ENCODE measurements at regions not wholly inside any gene's neighbourhood (a gene's known extent, or its start where the extent isn't known, plus 50 kb on each side); places are given as distances from the start of the nearest gene placed in this dataset.

DNA sequence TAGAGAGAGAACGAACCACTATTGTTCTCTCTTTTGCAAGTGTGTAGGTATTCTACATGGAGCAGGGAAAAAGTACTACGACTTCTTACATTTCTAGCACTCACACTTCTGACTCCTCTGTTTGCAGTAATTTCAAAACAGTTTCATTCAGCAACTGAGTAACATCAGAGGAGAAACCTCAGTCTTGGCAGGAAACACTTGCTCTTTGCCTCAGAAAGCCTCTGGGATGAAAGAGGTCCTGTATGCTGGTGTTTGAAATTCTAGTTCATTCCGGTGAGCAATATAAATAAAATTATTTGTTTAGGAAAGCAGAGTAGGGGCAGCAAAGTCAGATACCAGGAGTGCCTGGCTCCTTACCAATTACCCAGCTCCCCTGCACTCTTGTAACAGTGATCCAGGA is 595.5 kb downstream of the TBC1D4 start:
- TF ChIP-seq, protein P1, sequence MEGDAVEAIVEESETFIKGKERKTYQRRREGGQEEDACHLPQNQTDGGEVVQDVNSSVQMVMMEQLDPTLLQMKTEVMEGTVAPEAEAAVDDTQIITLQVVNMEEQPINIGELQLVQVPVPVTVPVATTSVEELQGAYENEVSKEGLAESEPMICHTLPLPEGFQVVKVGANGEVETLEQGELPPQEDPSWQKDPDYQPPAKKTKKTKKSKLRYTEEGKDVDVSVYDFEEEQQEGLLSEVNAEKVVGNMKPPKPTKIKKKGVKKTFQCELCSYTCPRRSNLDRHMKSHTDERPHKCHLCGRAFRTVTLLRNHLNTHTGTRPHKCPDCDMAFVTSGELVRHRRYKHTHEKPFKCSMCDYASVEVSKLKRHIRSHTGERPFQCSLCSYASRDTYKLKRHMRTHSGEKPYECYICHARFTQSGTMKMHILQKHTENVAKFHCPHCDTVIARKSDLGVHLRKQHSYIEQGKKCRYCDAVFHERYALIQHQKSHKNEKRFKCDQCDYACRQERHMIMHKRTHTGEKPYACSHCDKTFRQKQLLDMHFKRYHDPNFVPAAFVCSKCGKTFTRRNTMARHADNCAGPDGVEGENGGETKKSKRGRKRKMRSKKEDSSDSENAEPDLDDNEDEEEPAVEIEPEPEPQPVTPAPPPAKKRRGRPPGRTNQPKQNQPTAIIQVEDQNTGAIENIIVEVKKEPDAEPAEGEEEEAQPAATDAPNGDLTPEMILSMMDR (IDR thresholded peaks at IDR 0.05; ENCODE audit: insufficient read depth, low read length), result no peak
- peak; percentile 27 for DNase-seq (ENCODE audit: low read depth)
- H3K4me3 ChIP-seq (ENCODE audit: low read depth, low read length), result no peak overlapping the region

DNA sequence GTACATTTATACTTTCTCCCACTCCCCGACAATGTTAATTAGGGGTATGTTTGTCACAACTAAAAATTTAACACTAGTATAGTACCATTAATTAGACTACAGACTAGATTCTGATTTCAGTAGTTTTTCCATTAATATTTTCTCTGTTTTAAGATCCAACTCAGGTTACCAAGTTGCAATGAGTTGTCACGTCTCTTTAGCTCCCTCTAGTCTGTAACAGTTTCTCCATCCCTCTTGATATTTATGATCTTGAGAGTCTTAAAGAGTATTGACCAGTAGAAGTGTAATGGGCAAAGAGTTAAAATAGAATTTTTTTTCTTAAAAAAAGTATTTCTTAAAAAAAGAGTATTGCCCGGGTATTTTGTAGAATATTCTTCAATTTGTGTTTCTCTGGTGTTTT is 598.1 kb downstream of the TBC1D4 start:
- DNase-seq (ENCODE audit: low read depth), result peak; percentile 34
- H3K4me3 ChIP-seq (ENCODE audit: low read depth, low read length), result no peak overlapping the region
- TF ChIP-seq, protein P1 (IDR thresholded peaks at IDR 0.05; ENCODE audit: insufficient read depth, low read length), result peak; percentile 25

DNA sequence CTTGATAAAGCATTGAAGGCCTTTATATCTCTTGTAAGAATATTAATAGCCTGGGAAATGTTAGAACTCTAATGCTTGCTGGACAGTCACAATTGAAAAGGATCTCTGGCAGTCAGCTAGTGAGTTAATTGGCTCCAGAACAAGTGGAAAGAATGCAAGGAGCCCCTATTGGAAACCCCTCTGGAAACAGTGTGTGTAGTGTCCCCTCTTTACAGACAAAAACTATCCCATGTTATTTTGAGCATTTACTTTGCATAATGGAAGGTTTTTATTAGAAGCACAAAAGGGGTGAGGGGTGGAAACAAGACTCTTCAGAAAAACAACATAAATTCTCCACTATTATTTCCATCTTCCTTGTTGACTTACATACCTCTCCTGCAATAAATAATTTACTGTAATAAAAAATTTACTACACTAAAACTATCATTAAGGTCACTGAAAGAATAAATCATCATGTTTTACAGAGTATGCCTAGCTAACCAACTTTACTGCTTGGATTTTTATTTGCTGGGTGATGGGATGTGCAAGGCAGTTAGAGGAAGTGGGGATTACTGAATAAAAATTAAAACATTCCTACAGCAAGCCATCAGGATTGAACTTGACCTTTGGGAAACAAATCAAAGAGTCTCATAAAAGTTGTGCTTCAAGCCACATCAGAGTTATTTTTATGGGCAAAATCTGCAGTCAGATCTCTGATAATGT is 610.4 kb downstream of the TBC1D4 start:
- TF ChIP-seq, protein P1 (IDR thresholded peaks at IDR 0.05; ENCODE audit: insufficient read depth, low read length), result no peak
- H3K4me3 ChIP-seq (ENCODE audit: low read depth, low read length), result no peak overlapping the region
- DNase-seq (ENCODE audit: low read depth), result no peak

DNA sequence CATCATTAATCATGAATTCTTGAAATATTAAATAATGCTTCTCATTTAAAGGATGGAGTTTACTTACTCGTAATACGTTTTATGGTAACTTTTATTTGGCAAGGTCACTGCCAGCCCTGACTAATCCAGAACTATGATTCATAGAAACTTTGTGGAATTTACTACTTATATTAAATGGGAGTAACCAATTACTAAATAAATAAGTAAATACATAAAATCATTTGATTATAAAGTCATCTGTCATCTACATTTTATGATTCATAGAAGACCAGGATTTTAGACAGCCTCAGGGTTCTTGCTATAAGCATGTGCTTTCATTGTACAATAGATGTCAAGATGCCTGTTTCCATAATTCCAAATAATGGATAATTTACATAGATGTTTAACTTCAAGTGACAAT is 611.1 kb downstream of the TBC1D4 start:
- TF ChIP-seq, protein P1 (IDR thresholded peaks at IDR 0.05; ENCODE audit: insufficient read depth, low read length), result no peak
- no peak overlapping the region for H3K4me3 ChIP-seq (ENCODE audit: low read depth, low read length)
- DNase-seq (ENCODE audit: low read depth), result peak; percentile 27

DNA sequence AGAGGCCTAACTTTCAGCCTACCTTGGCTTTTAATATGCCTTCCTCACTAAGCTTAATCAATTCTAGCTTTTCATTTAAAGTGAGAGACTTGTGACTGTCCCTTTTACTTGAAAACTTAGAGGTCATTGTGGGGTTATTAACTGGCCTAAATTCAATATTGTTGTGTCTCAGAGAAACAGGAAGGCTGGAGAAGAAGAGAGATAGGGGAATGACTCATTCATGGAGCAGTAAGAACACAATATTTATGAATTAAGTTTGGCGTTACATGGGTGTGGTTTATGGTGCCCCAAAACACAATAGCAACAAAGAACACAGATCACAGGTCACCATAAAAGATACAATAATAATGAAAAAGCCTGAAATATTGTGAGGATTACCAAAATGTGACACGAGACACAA is 612.1 kb downstream of the TBC1D4 start:
- DNase-seq (ENCODE audit: low read depth), result peak; percentile 28
- H3K4me3 ChIP-seq (ENCODE audit: low read depth, low read length), result no peak overlapping the region
- TF ChIP-seq, protein P1 (IDR thresholded peaks at IDR 0.05; ENCODE audit: insufficient read depth, low read length), result no peak

DNA sequence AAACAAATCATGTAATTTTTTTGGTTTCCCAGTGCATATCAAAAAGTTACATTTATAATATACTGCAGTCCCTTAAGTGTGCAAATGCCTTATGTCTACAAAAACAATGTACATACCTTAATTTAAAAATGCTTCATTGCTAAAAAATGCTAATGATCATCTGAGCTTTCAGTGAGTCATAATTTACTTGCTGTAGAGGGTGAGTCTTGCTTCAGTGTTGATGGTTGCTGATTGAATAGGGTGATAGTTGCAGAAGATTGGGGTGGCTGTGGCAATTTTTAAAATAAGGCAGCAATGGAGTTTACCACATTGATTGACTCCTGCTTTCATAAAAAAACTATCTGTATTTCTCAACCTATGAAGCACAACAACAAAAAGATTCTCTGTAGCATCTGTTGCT is 613.9 kb downstream of the TBC1D4 start:
- TF ChIP-seq, protein P1 (IDR thresholded peaks at IDR 0.05; ENCODE audit: insufficient read depth, low read length), result no peak
- DNase-seq (ENCODE audit: low read depth), result no peak

DNA sequence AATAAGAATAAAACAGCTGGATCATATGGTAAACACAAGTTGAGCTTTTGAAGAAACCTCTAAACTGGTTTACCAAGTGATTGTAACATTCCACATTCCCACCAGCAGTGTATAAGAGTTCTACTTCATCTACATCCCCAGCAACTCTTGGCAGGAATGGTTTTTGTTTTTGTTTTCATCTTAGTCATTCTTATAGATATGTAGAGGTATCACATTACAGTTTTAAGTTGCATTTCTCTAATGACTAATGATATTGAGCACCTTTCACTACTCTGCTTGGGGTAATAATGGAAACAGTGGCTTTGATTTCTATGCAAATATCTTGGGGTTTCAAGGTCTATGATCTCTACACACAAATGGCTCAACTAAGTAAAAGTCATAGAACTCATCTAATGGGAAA is 614.5 kb downstream of the TBC1D4 start:
- TF ChIP-seq, protein P1 (IDR thresholded peaks at IDR 0.05; ENCODE audit: insufficient read depth, low read length), result no peak
- no peak overlapping the region for H3K4me3 ChIP-seq (ENCODE audit: low read depth, low read length)
- no peak for DNase-seq (ENCODE audit: low read depth)

More for the DNA sequence above, 613.9 kb downstream of the TBC1D4 start:
- H3K4me3 ChIP-seq (ENCODE audit: low read depth, low read length), result no peak overlapping the region
